Activated naive CD4-positive, alpha-beta T cell treated with anti-CD3 and anti-CD28 coated beads, Interleukin-2, amount 50 U/mL, for 24 hours (primary cell): ENCODE measurements at regions not wholly inside any gene's neighbourhood (a gene's known extent, or its start where the extent isn't known, plus 50 kb on each side); places are given as distances from the start of the nearest gene placed in this dataset.

Source experiments
- H3K27ac Mint-ChIP-seq: one replicate; pipeline ENCODE4 v1.8.0; 2021; ENCODE audit warnings: mild to moderate bottlenecking, mixed read lengths
- H3K27me3 Mint-ChIP-seq: one replicate; pipeline ENCODE4 v1.8.0; 2021; ENCODE audit warnings: mixed read lengths
- H3K36me3 Mint-ChIP-seq: one replicate; pipeline ENCODE4 v1.8.0; 2021; ENCODE audit warnings: mixed read lengths
- H3K4me1 Mint-ChIP-seq: one replicate; pipeline ENCODE4 v1.8.0; 2021; ENCODE audit warnings: mixed read lengths
- H3K4me3 Mint-ChIP-seq: one replicate; pipeline ENCODE4 v1.8.0; 2021; ENCODE audit warnings: mild to moderate bottlenecking, mixed read lengths
- H3K9me3 Mint-ChIP-seq: one replicate; pipeline ENCODE4 v1.8.0; 2021; ENCODE audit warnings: mixed read lengths

- H3K4me1 Mint-ChIP-seq = peaks cover 9% of the 10 kb centered on the region
- no peak overlapping the region for H3K4me3 Mint-ChIP-seq
- no peaks in the 10 kb centered on the region for H3K36me3 Mint-ChIP-seq
- no peaks in the 10 kb centered on the region for H3K9me3 Mint-ChIP-seq
- H3K27ac Mint-ChIP-seq = no peak overlapping the region
- no peaks in the 10 kb centered on the region for H3K27me3 Mint-ChIP-seq
Measured at GRCh38 chr5:100749771-100750284, 153.3 kb downstream of the ST8SIA4 start.

DNA sequence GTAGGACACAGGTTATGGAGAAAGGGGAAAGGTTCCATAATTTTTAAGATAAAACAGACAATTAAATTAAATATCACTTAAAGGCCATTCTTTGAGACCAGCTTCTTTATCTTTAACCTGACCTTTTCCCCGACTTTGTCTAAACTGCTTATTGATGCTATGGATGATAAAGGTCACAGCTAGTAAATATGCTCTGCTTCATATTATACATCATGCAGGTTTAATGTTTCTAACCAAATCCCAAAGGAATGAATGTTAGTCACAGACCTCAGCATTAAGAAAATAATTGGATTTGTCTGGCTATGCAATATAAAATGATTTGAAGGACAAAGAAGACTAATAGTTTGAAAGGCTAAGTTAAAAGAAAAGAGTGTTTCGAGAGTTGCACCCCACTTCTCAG is 147.6 kb downstream of the ST8SIA4 start:
- H3K27me3 Mint-ChIP-seq = no peaks in the 10 kb centered on the region
- H3K9me3 Mint-ChIP-seq = no peaks in the 10 kb centered on the region
- H3K36me3 Mint-ChIP-seq = no peaks in the 10 kb centered on the region
- H3K4me3 Mint-ChIP-seq = no peak overlapping the region
- H3K4me1 Mint-ChIP-seq = no peaks in the 10 kb centered on the region
- no peak overlapping the region for H3K27ac Mint-ChIP-seq
